ENCODE measurements at regions not wholly inside any gene's neighbourhood (a gene's known extent, or its start where the extent isn't known, plus 50 kb on each side); places are given as distances from the start of the nearest gene placed in this dataset.

DNA sequence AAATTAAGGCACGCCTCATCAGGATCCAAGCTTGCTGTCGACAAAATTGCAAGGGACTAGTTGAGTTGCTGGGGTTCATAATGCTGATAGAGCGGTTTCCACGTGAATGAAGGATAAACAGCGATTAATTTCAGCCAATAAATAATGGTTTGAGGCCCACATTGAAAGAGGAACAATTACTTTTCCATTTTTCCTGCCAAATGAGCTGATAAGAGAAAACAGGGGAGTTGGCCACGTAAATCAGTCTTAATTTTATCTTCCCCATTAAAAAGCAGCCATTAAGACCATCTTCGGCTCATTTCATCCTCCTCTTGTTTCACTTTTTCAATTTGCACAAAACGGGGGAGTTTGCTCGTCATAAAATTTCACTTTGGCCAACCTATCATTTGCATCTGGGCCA, 235.5 kb upstream of the RRP15 start:
- Histone ChIP-seq H3K4me1 (ENCODE audit: insufficient read depth, low read length) (0 out of 2 replicates have a peak, but pooled peaks cover 5% of the 10 kb centered on the region), H3K9me3 (ENCODE audit: control insufficient read depth, insufficient read depth, low read length) (no peaks in the 10 kb centered on the region), H3K36me3 (ENCODE audit: insufficient read depth, low read length) (no peaks in the 10 kb centered on the region), H3K9ac (ENCODE audit: low read depth, low read length) (no peak overlapping the region)

DNA sequence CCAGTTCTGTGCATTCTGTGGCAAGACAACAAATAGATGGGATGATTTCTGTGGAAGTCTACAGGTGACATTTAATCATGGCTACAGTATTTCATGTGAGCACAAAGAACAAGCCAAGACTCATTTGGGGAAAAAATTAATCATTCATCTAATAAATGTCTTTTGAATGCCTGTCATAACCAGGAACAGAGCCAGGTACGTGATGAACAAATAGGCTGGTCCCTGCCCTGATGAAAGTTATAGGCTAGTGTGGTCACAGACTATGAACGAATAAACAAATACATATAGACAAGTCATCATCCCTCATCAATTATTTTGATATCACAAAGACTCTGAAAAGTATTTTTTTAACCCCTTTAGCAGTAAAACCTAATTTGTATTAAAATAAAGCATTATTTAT, 226.4 kb upstream of the RRP15 start:
- Histone ChIP-seq H3K36me3 (ENCODE audit: insufficient read depth, low read length) (no peaks in the 10 kb centered on the region), H3K9ac (ENCODE audit: low read depth, low read length) (no peak overlapping the region), H3K9me3 (ENCODE audit: control insufficient read depth, insufficient read depth, low read length) (no peaks in the 10 kb centered on the region), H3K4me1 (ENCODE audit: insufficient read depth, low read length) (no peaks in the 10 kb centered on the region)

DNA sequence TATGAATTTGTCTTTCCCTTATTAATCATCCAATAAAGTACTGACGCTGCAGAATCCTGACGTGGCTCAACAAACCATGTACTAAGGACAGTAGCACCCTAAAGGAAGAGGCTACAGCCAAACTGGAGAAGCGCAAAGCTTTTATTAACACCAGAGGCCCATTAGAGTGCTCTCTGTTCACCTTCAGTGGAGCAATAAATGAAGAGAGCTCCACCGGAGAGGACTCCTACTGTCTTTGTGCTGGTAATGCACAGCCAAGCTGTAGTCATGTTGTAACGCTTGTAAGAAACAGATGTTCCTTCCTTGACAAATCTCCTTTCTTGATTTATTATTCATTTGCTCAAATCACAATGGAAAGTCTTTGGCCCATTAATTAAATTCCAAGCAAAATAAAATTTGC, 220.7 kb upstream of the RRP15 start:
- no peaks in the 10 kb centered on the region for H3K4me1 ChIP-seq (ENCODE audit: insufficient read depth, low read length)
- H3K9ac ChIP-seq (ENCODE audit: low read depth, low read length), result no peak overlapping the region
- no peaks in the 10 kb centered on the region for H3K36me3 ChIP-seq (ENCODE audit: insufficient read depth, low read length)
- H3K9me3 ChIP-seq (ENCODE audit: control insufficient read depth, insufficient read depth, low read length), result no peaks in the 10 kb centered on the region

DNA sequence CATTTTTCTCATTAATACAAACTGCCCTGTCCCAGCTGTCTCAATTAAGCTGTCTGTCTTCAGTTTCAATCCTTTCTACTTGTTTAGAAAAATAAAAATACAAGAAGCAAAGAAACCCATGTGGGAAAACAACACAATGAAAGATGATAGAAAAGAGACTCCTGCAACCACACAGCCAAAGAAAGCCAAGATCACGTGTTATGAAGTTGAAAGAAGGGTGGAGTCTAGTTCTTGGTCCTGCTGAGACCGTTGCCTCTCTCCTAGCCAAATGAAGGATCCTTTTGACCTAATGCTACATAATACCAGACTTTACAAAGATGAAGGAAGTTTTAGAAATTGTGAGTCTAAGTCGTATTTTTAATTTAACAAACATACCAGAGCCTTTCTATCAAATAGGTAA, 218.8 kb upstream of the RRP15 start:
- H3K9me3 ChIP-seq (ENCODE audit: control insufficient read depth, insufficient read depth, low read length), result no peaks in the 10 kb centered on the region
- H3K36me3 ChIP-seq (ENCODE audit: insufficient read depth, low read length), result no peaks in the 10 kb centered on the region
- no peaks in the 10 kb centered on the region for H3K4me1 ChIP-seq (ENCODE audit: insufficient read depth, low read length)
- no peak overlapping the region for H3K9ac ChIP-seq (ENCODE audit: low read depth, low read length)

DNA sequence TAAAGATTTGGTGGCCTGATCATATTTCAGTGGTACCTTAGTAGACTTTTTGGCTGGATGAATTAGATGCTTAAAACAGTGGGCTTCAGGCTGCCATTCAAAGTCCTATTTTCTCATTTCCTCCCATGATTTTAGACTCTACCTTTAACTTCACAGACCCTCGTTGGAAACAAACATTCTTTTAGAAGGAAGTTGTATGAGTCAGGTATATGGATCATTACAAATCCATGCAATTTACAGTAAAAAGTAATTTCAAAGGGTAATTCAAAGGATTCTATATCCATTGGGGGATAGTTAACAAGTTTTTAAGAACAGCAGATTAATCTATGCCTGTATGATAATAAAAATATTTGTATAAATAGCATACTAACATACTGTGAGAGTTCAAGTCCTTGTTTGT, 216.9 kb upstream of the RRP15 start:
- Histone ChIP-seq H3K36me3 (ENCODE audit: insufficient read depth, low read length) (no peaks in the 10 kb centered on the region), H3K9me3 (ENCODE audit: control insufficient read depth, insufficient read depth, low read length) (no peaks in the 10 kb centered on the region), H3K9ac (ENCODE audit: low read depth, low read length) (no peak overlapping the region), H3K4me1 (ENCODE audit: insufficient read depth, low read length) (no peaks in the 10 kb centered on the region)

DNA sequence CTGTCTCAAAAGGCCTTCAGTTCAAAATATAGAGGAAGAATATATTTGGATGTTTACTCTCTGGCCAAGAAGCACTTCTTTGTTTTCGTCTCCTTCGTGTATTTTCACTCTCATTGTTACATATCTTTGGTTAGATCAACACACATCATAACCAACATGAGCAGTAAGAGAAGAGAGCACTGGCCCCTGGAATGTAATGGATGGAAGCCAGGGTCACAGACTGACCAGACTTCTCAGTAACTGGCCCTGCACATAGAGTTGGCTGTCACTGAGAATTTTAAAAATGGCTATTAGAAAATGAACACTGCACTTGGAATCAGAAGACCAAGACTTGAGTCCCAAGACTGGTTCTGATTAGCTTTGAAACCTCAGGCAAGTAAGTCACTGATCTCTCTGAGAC, 215.9 kb upstream of the RRP15 start:
- Histone ChIP-seq H3K4me1 (ENCODE audit: insufficient read depth, low read length) (no peaks in the 10 kb centered on the region), H3K9me3 (ENCODE audit: control insufficient read depth, insufficient read depth, low read length) (no peaks in the 10 kb centered on the region), H3K9ac (ENCODE audit: low read depth, low read length) (no peak overlapping the region), H3K36me3 (ENCODE audit: insufficient read depth, low read length) (no peaks in the 10 kb centered on the region)

DNA sequence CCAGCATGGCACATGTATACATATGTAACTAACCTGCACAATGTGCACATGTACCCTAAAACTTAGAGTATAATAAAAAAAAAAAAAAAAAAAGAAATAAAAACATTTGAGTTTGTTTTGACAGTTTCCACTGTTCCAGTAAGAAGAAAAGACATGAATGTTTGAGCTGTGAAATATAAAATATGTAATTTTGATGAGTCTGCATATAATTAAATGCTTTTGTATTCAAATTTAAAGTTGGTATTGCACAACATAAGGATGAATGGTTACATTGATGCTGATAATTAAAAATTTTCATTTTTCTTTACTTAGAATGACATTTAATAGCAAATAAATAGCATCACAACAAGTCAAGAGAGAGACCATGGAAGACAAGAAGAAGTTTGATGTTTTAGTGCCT, 212.0 kb upstream of the RRP15 start:
- H3K4me1 ChIP-seq (ENCODE audit: insufficient read depth, low read length), result no peaks in the 10 kb centered on the region
- H3K36me3 ChIP-seq (ENCODE audit: insufficient read depth, low read length), result no peaks in the 10 kb centered on the region
- no peaks in the 10 kb centered on the region for H3K9me3 ChIP-seq (ENCODE audit: control insufficient read depth, insufficient read depth, low read length)
- no peak overlapping the region for H3K9ac ChIP-seq (ENCODE audit: low read depth, low read length)

DNA sequence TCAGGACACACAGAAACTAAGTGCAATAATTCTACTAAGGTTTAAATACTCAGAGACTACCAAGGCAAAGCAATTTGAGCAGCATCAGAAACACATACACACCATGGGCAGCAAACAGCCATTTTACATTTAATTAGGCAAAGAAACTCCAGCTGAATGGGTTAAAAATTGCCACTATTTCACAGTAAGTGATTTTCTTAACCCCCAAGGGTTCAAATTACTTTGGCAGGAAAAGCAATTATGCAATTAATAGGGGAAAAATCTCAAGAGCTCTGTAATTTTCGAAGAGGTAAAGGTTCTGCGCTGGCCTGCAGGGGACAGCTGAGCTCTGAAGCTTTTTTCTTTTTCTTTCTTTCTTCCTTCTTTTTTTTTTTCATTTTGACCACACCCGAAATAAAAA, 206.2 kb upstream of the RRP15 start:
- no peaks in the 10 kb centered on the region for H3K4me1 ChIP-seq (ENCODE audit: insufficient read depth, low read length)
- no peaks in the 10 kb centered on the region for H3K9me3 ChIP-seq (ENCODE audit: control insufficient read depth, insufficient read depth, low read length)
- H3K36me3 ChIP-seq (ENCODE audit: insufficient read depth, low read length), result no peaks in the 10 kb centered on the region
- no peak overlapping the region for H3K9ac ChIP-seq (ENCODE audit: low read depth, low read length)

DNA sequence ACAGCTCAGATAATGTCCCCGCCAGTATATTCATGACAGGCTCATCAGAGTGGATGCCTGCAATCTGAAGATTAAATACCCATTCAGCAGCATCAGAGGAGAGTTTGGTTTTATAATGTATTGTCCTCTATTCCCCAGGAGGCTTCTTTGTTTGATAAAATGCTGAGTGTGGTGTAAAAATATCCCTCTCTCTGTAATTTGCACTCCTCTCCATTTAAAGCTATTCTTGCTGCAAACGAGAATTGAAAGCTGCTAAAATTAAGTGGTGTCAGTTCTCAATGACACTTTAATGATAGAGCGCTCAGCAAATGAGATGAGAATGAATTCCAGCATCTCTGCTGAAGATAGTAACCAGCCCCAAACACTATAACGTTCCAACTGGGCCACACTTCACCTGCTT, 205.7 kb upstream of the RRP15 start:
- no peaks in the 10 kb centered on the region for H3K4me1 ChIP-seq (ENCODE audit: insufficient read depth, low read length)
- H3K9me3 ChIP-seq (ENCODE audit: control insufficient read depth, insufficient read depth, low read length), result no peaks in the 10 kb centered on the region
- no peaks in the 10 kb centered on the region for H3K36me3 ChIP-seq (ENCODE audit: insufficient read depth, low read length)
- H3K9ac ChIP-seq (ENCODE audit: low read depth, low read length), result no peak overlapping the region

DNA sequence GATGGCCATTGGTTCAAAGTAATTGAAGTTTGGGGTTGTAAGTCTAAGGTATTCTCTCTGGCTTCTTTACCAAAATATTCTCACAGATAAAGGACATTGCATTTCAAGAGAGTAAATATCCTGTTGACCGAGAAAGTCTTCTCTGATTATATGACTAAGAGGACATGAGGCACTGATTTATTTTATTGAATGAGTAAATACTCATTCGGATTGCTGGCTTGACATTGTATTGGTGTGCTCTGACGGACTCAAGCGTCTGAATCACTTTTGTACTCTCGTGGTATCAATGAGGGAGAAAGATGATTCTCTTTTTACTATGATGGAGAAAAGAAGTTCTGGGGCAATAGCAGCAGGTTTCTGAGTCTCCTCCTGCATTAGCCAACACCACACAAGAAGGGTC, 205.3 kb upstream of the RRP15 start:
- Histone ChIP-seq H3K36me3 (ENCODE audit: insufficient read depth, low read length) (no peaks in the 10 kb centered on the region), H3K9me3 (ENCODE audit: control insufficient read depth, insufficient read depth, low read length) (no peaks in the 10 kb centered on the region), H3K9ac (ENCODE audit: low read depth, low read length) (no peak overlapping the region), H3K4me1 (ENCODE audit: insufficient read depth, low read length) (no peaks in the 10 kb centered on the region)

DNA sequence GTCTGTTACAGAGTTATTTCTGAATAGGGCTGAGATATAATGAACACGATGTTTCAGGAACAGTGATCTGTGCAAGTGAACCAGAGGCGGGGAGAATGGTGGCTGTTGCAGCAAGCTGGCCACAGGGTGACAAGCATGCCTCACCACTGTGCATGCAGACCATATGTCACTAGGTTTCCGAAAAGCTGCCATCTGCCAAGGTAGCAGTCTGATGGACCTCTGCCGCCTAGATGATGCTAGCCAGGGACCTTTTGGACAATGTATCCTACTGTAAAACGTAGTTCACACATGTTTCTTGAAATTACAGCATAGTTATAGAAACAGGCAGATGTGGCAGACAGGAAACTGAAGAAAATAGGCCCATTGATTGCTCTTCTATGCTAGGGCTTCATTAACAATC, 204.2 kb upstream of the RRP15 start:
- no peaks in the 10 kb centered on the region for H3K36me3 ChIP-seq (ENCODE audit: insufficient read depth, low read length)
- H3K4me1 ChIP-seq (ENCODE audit: insufficient read depth, low read length), result no peaks in the 10 kb centered on the region
- H3K9ac ChIP-seq (ENCODE audit: low read depth, low read length), result no peak overlapping the region
- H3K9me3 ChIP-seq (ENCODE audit: control insufficient read depth, insufficient read depth, low read length), result no peaks in the 10 kb centered on the region

DNA sequence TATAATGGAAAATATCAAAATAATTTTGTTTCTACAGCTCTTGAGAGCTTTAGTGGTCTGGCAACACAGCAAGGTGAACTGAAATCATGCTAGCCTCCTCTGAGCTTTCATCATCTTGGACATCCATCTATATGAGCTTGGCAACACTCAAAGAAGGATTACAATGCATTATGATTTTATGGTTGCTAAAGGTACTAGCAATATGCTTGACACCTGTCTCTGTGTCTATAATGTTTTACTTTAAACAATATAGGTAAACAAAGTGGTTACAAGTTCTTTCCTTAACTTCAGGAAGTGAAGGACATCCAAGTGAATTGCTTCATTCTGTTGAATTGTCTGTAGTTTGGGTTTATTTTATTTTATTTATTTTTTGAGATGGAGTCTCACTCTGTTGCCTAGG, 203.7 kb upstream of the RRP15 start:
- no peak overlapping the region for H3K9ac ChIP-seq (ENCODE audit: low read depth, low read length)
- H3K36me3 ChIP-seq (ENCODE audit: insufficient read depth, low read length), result no peaks in the 10 kb centered on the region
- H3K9me3 ChIP-seq (ENCODE audit: control insufficient read depth, insufficient read depth, low read length), result no peaks in the 10 kb centered on the region
- no peaks in the 10 kb centered on the region for H3K4me1 ChIP-seq (ENCODE audit: insufficient read depth, low read length)

DNA sequence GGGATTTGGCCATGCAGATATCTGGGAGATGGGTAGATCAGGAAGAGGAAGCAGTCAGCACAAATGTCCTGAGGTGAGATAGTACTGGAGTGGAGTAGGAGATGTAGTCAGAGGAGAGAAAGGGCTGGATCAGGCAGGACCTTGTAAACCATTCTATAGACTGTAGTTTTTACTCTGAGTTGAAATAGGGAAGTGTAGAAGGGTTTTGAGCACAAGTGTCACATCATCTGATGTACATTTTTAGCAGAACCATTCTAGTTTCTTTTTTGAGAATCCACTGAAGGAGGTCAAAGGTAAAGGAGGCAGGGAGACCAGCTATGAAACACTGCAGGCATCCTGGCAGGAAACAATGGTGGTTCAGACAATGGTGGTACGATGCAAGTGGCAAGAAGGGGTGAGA, 194.6 kb upstream of the RRP15 start:
- Histone ChIP-seq H3K4me1 (ENCODE audit: insufficient read depth, low read length) (no peaks in the 10 kb centered on the region), H3K9me3 (ENCODE audit: control insufficient read depth, insufficient read depth, low read length) (no peaks in the 10 kb centered on the region), H3K9ac (ENCODE audit: low read depth, low read length) (no peak overlapping the region), H3K36me3 (ENCODE audit: insufficient read depth, low read length) (no peaks in the 10 kb centered on the region)

DNA sequence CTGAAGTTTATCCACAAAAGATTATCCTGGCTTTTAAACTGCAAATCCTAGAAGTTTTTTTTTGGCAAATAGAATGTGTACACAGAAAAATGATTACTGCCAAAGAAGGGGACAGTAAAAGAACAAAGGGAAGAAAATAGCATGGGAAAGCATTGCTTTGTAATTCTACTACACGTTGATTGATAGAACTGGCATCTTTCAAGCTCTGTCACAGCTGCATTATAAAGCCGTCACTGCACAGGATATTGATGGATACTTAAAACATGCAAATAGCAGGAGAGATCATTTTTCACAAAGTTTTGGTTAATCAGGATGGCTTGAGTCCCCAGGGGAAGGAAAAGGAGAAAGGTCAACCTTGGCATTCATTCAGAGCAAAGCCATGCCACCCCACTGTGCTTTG, 183.7 kb upstream of the RRP15 start:
- no peaks in the 10 kb centered on the region for H3K9me3 ChIP-seq (ENCODE audit: control insufficient read depth, insufficient read depth, low read length)
- H3K36me3 ChIP-seq (ENCODE audit: insufficient read depth, low read length), result no peaks in the 10 kb centered on the region
- no peak overlapping the region for H3K9ac ChIP-seq (ENCODE audit: low read depth, low read length)
- no peaks in the 10 kb centered on the region for H3K4me1 ChIP-seq (ENCODE audit: insufficient read depth, low read length)

DNA sequence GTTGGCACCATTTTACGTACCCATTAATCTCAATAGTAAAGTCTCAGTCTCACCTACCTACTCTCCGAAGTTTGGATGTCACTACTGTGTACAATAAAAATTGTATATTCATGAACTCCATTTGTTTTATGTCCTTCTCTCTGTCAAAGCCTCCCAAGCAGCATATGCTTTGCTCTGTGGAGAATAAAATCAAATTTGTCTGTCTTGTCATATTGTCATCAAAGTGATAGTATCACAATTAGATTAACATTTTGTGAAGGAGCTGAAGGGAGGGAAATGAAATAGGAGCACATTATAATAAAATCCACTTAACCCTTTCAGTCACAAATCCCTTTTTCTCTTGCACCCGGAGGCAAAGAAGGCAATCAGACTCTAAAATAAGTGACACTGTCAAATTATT, 177.1 kb upstream of the RRP15 start:
- Histone ChIP-seq H3K9me3 (ENCODE audit: control insufficient read depth, insufficient read depth, low read length) (no peaks in the 10 kb centered on the region), H3K36me3 (ENCODE audit: insufficient read depth, low read length) (no peaks in the 10 kb centered on the region), H3K4me1 (ENCODE audit: insufficient read depth, low read length) (no peaks in the 10 kb centered on the region), H3K9ac (ENCODE audit: low read depth, low read length) (no peak overlapping the region)

DNA sequence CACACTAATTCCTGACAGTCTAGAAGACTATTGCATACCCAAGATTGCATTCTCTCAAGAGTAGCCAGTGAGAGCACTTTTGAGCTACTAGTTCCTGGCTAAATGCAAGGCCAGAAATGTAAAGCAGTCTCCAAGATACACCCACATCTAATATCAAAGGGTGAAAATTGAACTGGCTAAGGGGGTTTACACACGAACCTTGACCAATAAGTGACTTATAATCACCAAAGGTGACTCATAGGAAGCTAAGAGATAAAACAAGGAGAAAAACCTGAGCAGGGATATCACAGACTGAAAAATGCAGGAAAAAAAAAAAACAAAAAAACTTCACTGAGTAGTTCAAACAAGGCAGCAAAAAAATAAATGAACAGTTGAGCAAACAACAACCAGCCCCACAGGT, 172.2 kb upstream of the RRP15 start:
- no peak overlapping the region for H3K9ac ChIP-seq (ENCODE audit: low read depth, low read length)
- peaks cover 4% of the 10 kb centered on the region; the same call in 1 of the 2 replicates for H3K9me3 ChIP-seq (ENCODE audit: control insufficient read depth, insufficient read depth, low read length)
- no peaks in the 10 kb centered on the region for H3K4me1 ChIP-seq (ENCODE audit: insufficient read depth, low read length)
- H3K36me3 ChIP-seq (ENCODE audit: insufficient read depth, low read length), result no peaks in the 10 kb centered on the region

Measured in ES-I3 (cell line).